NOMO-1 treated with DMSO at 0.1 percent for 48 hours (cell line): ENCODE measurements at regions not wholly inside any gene's neighbourhood (a gene's known extent, or its start where the extent isn't known, plus 50 kb on each side); places are given as distances from the start of the nearest gene placed in this dataset.
"Not testable (repeated sequence)": the region's sequence is repeated elsewhere in the genome, so short reads cannot be mapped to it uniquely, and the experiment has no call there.

ENCODE experiments used
- DNase-seq: peaks from one replicate; lab custom pipeline; 2025; ENCODE audit not compliant: unreplicated experiment; lab: John Stamatoyannopoulos, UW

- DNase-seq = no peak
Measured at GRCh38 chr22:33971561-33971961, 51.3 kb upstream of the LARGE1 start.

GRCh38 chr22:33975841-33976240, 55.6 kb upstream of the LARGE1 start:
- DNase-seq = no peak

GRCh38 chr22:33983558-33983957, 63.3 kb upstream of the LARGE1 start:
- DNase-seq = no peak

- DNase-seq = no peak
Measured at GRCh38 chr22:33984211-33984610, 63.9 kb upstream of the LARGE1 start.

GRCh38 chr22:33984656-33985285, 64.5 kb upstream of the LARGE1 start:
- DNase-seq = no peak

GRCh38 chr22:33985506-33985905, 65.2 kb upstream of the LARGE1 start:
- DNase-seq = no peak

- no peak for DNase-seq
Measured at GRCh38 chr22:33986167-33986771, 66.0 kb upstream of the LARGE1 start.

GRCh38 chr22:33986954-33987353, 66.7 kb upstream of the LARGE1 start:
- DNase-seq = no peak

- DNase-seq = not testable (repeated sequence)
Measured at GRCh38 chr22:33989263-33989662, 69.0 kb upstream of the LARGE1 start.

- no peak for DNase-seq
Measured at GRCh38 chr22:33991620-33992019, 71.3 kb upstream of the LARGE1 start.

- DNase-seq = no peak
Measured at GRCh38 chr22:33996824-33997223, 76.5 kb upstream of the LARGE1 start.

- DNase-seq = no peak
Measured at GRCh38 chr22:34000879-34001526, 80.7 kb upstream of the LARGE1 start.

- no peak for DNase-seq
Measured at GRCh38 chr22:34001701-34002466, 81.6 kb upstream of the LARGE1 start.

- no peak for DNase-seq
Measured at GRCh38 chr22:34004058-34004457, 83.8 kb upstream of the LARGE1 start.

GRCh38 chr22:34010259-34010658, 90.0 kb upstream of the LARGE1 start:
- DNase-seq = no peak

- DNase-seq = no peak
Measured at GRCh38 chr22:34015642-34016041, 95.4 kb upstream of the LARGE1 start.

GRCh38 chr22:34017205-34017604, 96.9 kb upstream of the LARGE1 start:
- no peak for DNase-seq

GRCh38 chr22:34019190-34019845, 99.0 kb upstream of the LARGE1 start:
- no peak for DNase-seq

GRCh38 chr22:34035209-34035608, 114.9 kb upstream of the LARGE1 start:
- no peak for DNase-seq

- DNase-seq = no peak
Measured at GRCh38 chr22:34036931-34037330, 116.7 kb upstream of the LARGE1 start.
